GM18526 (cell line): ENCODE measurements at regions not wholly inside any gene's neighbourhood (a gene's known extent, or its start where the extent isn't known, plus 50 kb on each side); places are given as distances from the start of the nearest gene placed in this dataset.

Experiments
- POLR2A ChIP-seq: IDR thresholded peaks from 3 replicates; pipeline ENCODE4 v1.6.1; 2011; ENCODE audit not compliant: insufficient read length; ENCODE audit errors: extremely low read depth

- no peak for TF ChIP-seq POLR2A
Measured at GRCh38 chr12:131356485-131357184, 354.3 kb upstream of the SFSWAP start.

GRCh38 chr12:131357185-131357747, 353.6 kb upstream of the SFSWAP start:
- no peak for TF ChIP-seq POLR2A

GRCh38 chr12:131357920-131358319, 353.0 kb upstream of the SFSWAP start:
- no peak for TF ChIP-seq POLR2A

GRCh38 chr12:131362291-131363211, 348.3 kb upstream of the SFSWAP start:
- TF ChIP-seq POLR2A = no peak

- TF ChIP-seq POLR2A = no peak
Measured at GRCh38 chr12:131363393-131363792, 347.5 kb upstream of the SFSWAP start.

- TF ChIP-seq POLR2A = no peak
Measured at GRCh38 chr12:131363841-131364495, 346.9 kb upstream of the SFSWAP start.

- TF ChIP-seq POLR2A = no peak
Measured at GRCh38 chr12:131364903-131365820, 345.7 kb upstream of the SFSWAP start.

GRCh38 chr12:131365821-131366260, 345.0 kb upstream of the SFSWAP start:
- no peak for TF ChIP-seq POLR2A

- no peak for TF ChIP-seq POLR2A
Measured at GRCh38 chr12:131366261-131366871, 344.5 kb upstream of the SFSWAP start.

GRCh38 chr12:131367983-131368667, 342.8 kb upstream of the SFSWAP start:
- no peak for TF ChIP-seq POLR2A

- TF ChIP-seq POLR2A = no peak
Measured at GRCh38 chr12:131368668-131369071, 342.2 kb upstream of the SFSWAP start.

- no peak for TF ChIP-seq POLR2A
Measured at GRCh38 chr12:131369094-131369845, 341.6 kb upstream of the SFSWAP start.

- TF ChIP-seq POLR2A = no peak
Measured at GRCh38 chr12:131370321-131370720, 340.6 kb upstream of the SFSWAP start.

- TF ChIP-seq POLR2A = no peak
Measured at GRCh38 chr12:131370791-131371347, 340.0 kb upstream of the SFSWAP start.
